H1 (cell line): ENCODE measurements at regions not wholly inside any gene's neighbourhood (a gene's known extent, or its start where the extent isn't known, plus 50 kb on each side); places are given as distances from the start of the nearest gene placed in this dataset.

Source experiments
- CTCF ChIA-PET: fragments of 300-600 bp; sonication (Branson Sonifier 250); formaldehyde crosslinking; loops from one replicate; lab custom pipeline; 2021; ENCODE audit not compliant: partially characterized antibody; lab: Charles Lee
- POLR2A ChIA-PET: fragments of 300-600 bp; sonication (Branson Sonifier 250); formaldehyde crosslinking; loops from one replicate; lab custom pipeline; 2021; ENCODE audit warnings: inconsistent platforms; ENCODE audit not compliant: partially characterized antibody; lab: Charles Lee
- DNase-seq, 2 experiments: peaks; one replicate each; pipeline versions ENCODE4 v3.0.0 to v3.0.0-alpha.2; 2010 to 2022; ENCODE audit warnings: low spot score in 2 of 2, low read depth in 1 of 2, mixed read lengths in 1 of 2
- FAIRE-seq: peaks from 2 replicates; lab custom pipeline; 2011; peaks lifted over from hg19 to GRCh38; lab: Jason Lieb, UNC
- H2AFZ ChIP-seq: 2 replicates; pipeline ENCODE4 v1.8.1; 2012; ENCODE audit warnings: low read length, inconsistent platforms
- H2AK5ac ChIP-seq: 2 replicates; pipeline ENCODE4 v1.6.1; 2013; ENCODE audit warnings: low read depth, low read length
- H2BK120ac ChIP-seq: replicated peaks from 2 replicates; pipeline ENCODE3; 2013; ENCODE audit warnings: low read depth, low read length, inconsistent platforms
- H2BK12ac ChIP-seq: 2 replicates; pipeline ENCODE4 v1.6.1; 2013; ENCODE audit warnings: low read depth, low read length
- H2BK15ac ChIP-seq: 2 replicates; pipeline ENCODE4 v1.6.1; 2013; ENCODE audit warnings: low read length
- H2BK20ac ChIP-seq: 2 replicates; pipeline ENCODE4 v1.6.1; 2013; ENCODE audit warnings: low read length
- H2BK5ac ChIP-seq: 2 replicates; pipeline ENCODE4 v1.6.1; 2013; ENCODE audit warnings: low read depth, low read length
- H3K14ac ChIP-seq: 2 replicates; pipeline ENCODE4 v1.6.1; 2013; ENCODE audit warnings: inconsistent platforms; ENCODE audit not compliant: insufficient read length
- H3K18ac ChIP-seq: 2 replicates; pipeline ENCODE4 v1.6.1; 2013; ENCODE audit warnings: low read length; ENCODE audit errors: extremely low read depth
- H3K23ac ChIP-seq: 2 replicates; pipeline ENCODE4 v1.6.1; 2013; ENCODE audit warnings: inconsistent platforms; ENCODE audit not compliant: insufficient read length
- H3K23me2 ChIP-seq: 2 replicates; pipeline ENCODE4 v1.6.1; 2013; ENCODE audit warnings: low read depth, low read length
- H3K27ac ChIP-seq: 2 replicates; pipeline ENCODE4 v1.6.1; 2011; ENCODE audit warnings: low read depth, low read length, inconsistent platforms
- H3K27me3 ChIP-seq, 4 experiments: replicated peaks in 1 of 4; 1 replicate in 1 of 4; 2 replicates in 3 of 4; pipeline versions ENCODE4 v1.6.1 to v1.8.1; 2011 to 2013; ENCODE audit warnings: low read length in 3 of 4, mild to moderate bottlenecking in 3 of 4, inconsistent platforms in 2 of 4, mixed read lengths in 2 of 4, moderate library complexity in 1 of 4; ENCODE audit not compliant: control insufficient read depth in 3 of 4, insufficient read depth in 3 of 4; ENCODE audit errors: extremely low read depth in 1 of 4
- H3K36me3 ChIP-seq, 4 experiments: 2 replicates each; pipeline versions ENCODE4 v1.6.1 to v1.8.1; 2011 to 2013; ENCODE audit warnings: mild to moderate bottlenecking in 4 of 4, low read length in 3 of 4, moderate library complexity in 2 of 4, control low read depth in 1 of 4, inconsistent platforms in 1 of 4; ENCODE audit not compliant: insufficient read depth in 4 of 4, control insufficient read depth in 2 of 4
- H3K4ac ChIP-seq: replicated peaks from 2 replicates; pipeline ENCODE3; 2013; ENCODE audit warnings: low read length, low read depth, mixed read lengths, inconsistent platforms; ENCODE audit not compliant: insufficient read length
- H3K4me1 ChIP-seq, 4 experiments: replicated peaks in 1 of 4; 1 replicate in 1 of 4; 2 replicates in 3 of 4; pipeline versions ENCODE4 v1.6.1 to v1.8.1; 2011 to 2013; ENCODE audit warnings: low read length in 3 of 4, inconsistent platforms in 2 of 4, mixed read lengths in 1 of 4; ENCODE audit not compliant: insufficient read depth in 4 of 4, control insufficient read depth in 3 of 4
- H3K4me2 ChIP-seq, 2 experiments: 2 replicates each; pipeline versions ENCODE4 v1.6.1 to v1.8.1; 2011 to 2013; ENCODE audit warnings: low read depth in 2 of 2, low read length in 2 of 2, control low read depth in 1 of 2, inconsistent platforms in 1 of 2, mild to moderate bottlenecking in 1 of 2; ENCODE audit not compliant: insufficient read depth in 1 of 2
- H3K4me3 ChIP-seq, 4 experiments: fragments of 200-600, 300-600 bp in 1 of 4; sonication (generic), shearing (Covaris generic), sonication (Bioruptor Twin) in 1 of 4; 2 replicates each; pipeline versions ENCODE4 v1.5.1 to v1.8.1; 2011 to 2016; ENCODE audit warnings: low read length in 4 of 4, low read depth in 3 of 4, control low read depth in 2 of 4, inconsistent platforms in 2 of 4, mild to moderate bottlenecking in 2 of 4, mixed read lengths in 1 of 4, moderate library complexity in 1 of 4; ENCODE audit not compliant: insufficient read depth in 2 of 4; ENCODE audit errors: extremely low read depth in 1 of 4
- H3K56ac ChIP-seq: replicated peaks from 2 replicates; pipeline ENCODE3; 2013; ENCODE audit warnings: low read depth, mild to moderate bottlenecking, mixed read lengths, low read length, inconsistent platforms; ENCODE audit not compliant: insufficient read length
- H3K79me1 ChIP-seq: 2 replicates; pipeline ENCODE4 v1.6.1; 2013; ENCODE audit warnings: low read depth, low read length, control low read depth
- H3K79me2 ChIP-seq, 2 experiments: 2 replicates each; pipeline versions ENCODE4 v1.6.1 to v1.8.1; 2012 to 2013; ENCODE audit warnings: low read length in 2 of 2, mild to moderate bottlenecking in 2 of 2, inconsistent platforms in 1 of 2; ENCODE audit not compliant: insufficient read depth in 2 of 2, control insufficient read depth in 1 of 2
- H3K9ac ChIP-seq, 4 experiments: replicated peaks in 1 of 4; 1 replicate in 1 of 4; 2 replicates in 3 of 4; pipeline versions ENCODE4 v1.6.1 to v1.8.1; 2011 to 2013; ENCODE audit warnings: low read depth in 3 of 4, low read length in 3 of 4, control low read depth in 2 of 4, mild to moderate bottlenecking in 2 of 4, moderate library complexity in 2 of 4, inconsistent platforms in 1 of 4; ENCODE audit errors: extremely low read depth in 1 of 4
- H3K9me3 ChIP-seq, 2 experiments: 2 replicates each; pipeline versions ENCODE4 v1.6.1 to v1.8.1; 2012 to 2013; ENCODE audit warnings: mild to moderate bottlenecking in 2 of 2, moderate library complexity in 2 of 2, control low read depth in 1 of 2, inconsistent platforms in 1 of 2, low read depth in 1 of 2, low read length in 1 of 2, mixed read lengths in 1 of 2; ENCODE audit not compliant: insufficient read depth in 2 of 2
- H4K20me1 ChIP-seq, 2 experiments: replicated peaks in 1 of 2; 2 replicates each; pipeline versions ENCODE3 to v1.8.1; 2011 to 2013; ENCODE audit warnings: inconsistent platforms in 2 of 2, low read length in 2 of 2, mild to moderate bottlenecking in 1 of 2; ENCODE audit not compliant: insufficient read depth in 2 of 2, control insufficient read depth in 1 of 2
- H4K5ac ChIP-seq: 2 replicates; pipeline ENCODE4 v1.6.1; 2013; ENCODE audit warnings: low read length, low read depth, mixed read lengths, inconsistent platforms; ENCODE audit not compliant: insufficient read length
- H4K8ac ChIP-seq: 2 replicates; pipeline ENCODE4 v1.8.0; 2013; ENCODE audit warnings: mild to moderate bottlenecking, moderate library complexity, low read length, inconsistent platforms; ENCODE audit not compliant: insufficient read depth; ENCODE audit errors: extremely low read depth
- H4K91ac ChIP-seq: replicated peaks from 2 replicates; pipeline ENCODE3; 2013; ENCODE audit warnings: low read length, mixed read lengths, inconsistent platforms; ENCODE audit not compliant: insufficient read length
- ASH2L ChIP-seq: fragments of 200-600, 300-600 bp; sonication (generic); IDR thresholded peaks from one replicate; pipeline ENCODE4 v1.7.1; 2017; ENCODE audit warnings: low read length
- BRCA1 ChIP-seq: IDR thresholded peaks from 2 replicates; pipeline ENCODE4 v1.6.1; 2012; ENCODE audit warnings: low read depth, low read length, improper control_type of control experiment
- CHD2 ChIP-seq: IDR thresholded peaks from 2 replicates; pipeline ENCODE4 v1.6.1; 2012; ENCODE audit warnings: low read length, improper control_type of control experiment
- FOSL1 ChIP-seq: IDR thresholded peaks from 2 replicates; pipeline ENCODE4 v1.6.1; 2011; ENCODE audit warnings: mild to moderate bottlenecking, low read depth, low read length, moderate library complexity; ENCODE audit not compliant: insufficient read depth
- HDAC6 ChIP-seq: IDR thresholded peaks from one replicate; pipeline ENCODE4 v1.7.1; 2012; ENCODE audit warnings: low read depth, mild to moderate bottlenecking, inconsistent platforms, low read length, moderate library complexity
- JUN ChIP-seq: IDR thresholded peaks from 2 replicates; pipeline ENCODE4 v1.6.1; 2011; ENCODE audit warnings: low read depth, mild to moderate bottlenecking, improper control_type of control experiment, low read length
- PHF8 ChIP-seq: fragments of 200-600 bp; sonication (generic); conservative IDR thresholded peaks from 2 replicates; pipeline ENCODE4 v1.7.1; 2012; ENCODE audit warnings: low read depth, mild to moderate bottlenecking, inconsistent platforms, low read length, moderate library complexity
- POLR2AphosphoS5 ChIP-seq: IDR thresholded peaks from 2 replicates; pipeline ENCODE4 v1.6.1; 2011; ENCODE audit warnings: low read depth, low read length
- RXRA ChIP-seq: IDR thresholded peaks from 2 replicates; pipeline ENCODE4 v1.6.1; 2011; ENCODE audit warnings: low read depth, mild to moderate bottlenecking, low read length, moderate library complexity; ENCODE audit not compliant: insufficient read depth
- SIX5 ChIP-seq: IDR thresholded peaks from 2 replicates; pipeline ENCODE4 v1.6.1; 2011; ENCODE audit warnings: mild to moderate bottlenecking, low read depth, low read length
- WGBS, 2 experiments: shearing (Covaris generic) in 1 of 2; methylation state at CpG; one replicate each; pipeline versions ENCODE4 v1.1.6 to v1.1.7; 2013 to 2015; ENCODE audit warnings: low lambda C conversion rate in 2 of 2, mixed read lengths in 2 of 2, inconsistent platforms in 1 of 2, low coverage in 1 of 2, missing lambda C conversion rate in 1 of 2; ENCODE audit not compliant: insufficient replicate concordance in 2 of 2, insufficient coverage in 1 of 2, insufficient read length in 1 of 2; ENCODE audit errors: extremely low coverage in 1 of 2, missing lambda C conversion rate in 1 of 2; 5-methylcytosine and 5-hydroxymethylcytosine counted together
- TF ChIP-seq, protein P1 (sequence below): IDR thresholded peaks from 2 replicates; pipeline ENCODE4 v1.6.1; 2012; ENCODE audit warnings: low read length, inconsistent platforms

DNA sequence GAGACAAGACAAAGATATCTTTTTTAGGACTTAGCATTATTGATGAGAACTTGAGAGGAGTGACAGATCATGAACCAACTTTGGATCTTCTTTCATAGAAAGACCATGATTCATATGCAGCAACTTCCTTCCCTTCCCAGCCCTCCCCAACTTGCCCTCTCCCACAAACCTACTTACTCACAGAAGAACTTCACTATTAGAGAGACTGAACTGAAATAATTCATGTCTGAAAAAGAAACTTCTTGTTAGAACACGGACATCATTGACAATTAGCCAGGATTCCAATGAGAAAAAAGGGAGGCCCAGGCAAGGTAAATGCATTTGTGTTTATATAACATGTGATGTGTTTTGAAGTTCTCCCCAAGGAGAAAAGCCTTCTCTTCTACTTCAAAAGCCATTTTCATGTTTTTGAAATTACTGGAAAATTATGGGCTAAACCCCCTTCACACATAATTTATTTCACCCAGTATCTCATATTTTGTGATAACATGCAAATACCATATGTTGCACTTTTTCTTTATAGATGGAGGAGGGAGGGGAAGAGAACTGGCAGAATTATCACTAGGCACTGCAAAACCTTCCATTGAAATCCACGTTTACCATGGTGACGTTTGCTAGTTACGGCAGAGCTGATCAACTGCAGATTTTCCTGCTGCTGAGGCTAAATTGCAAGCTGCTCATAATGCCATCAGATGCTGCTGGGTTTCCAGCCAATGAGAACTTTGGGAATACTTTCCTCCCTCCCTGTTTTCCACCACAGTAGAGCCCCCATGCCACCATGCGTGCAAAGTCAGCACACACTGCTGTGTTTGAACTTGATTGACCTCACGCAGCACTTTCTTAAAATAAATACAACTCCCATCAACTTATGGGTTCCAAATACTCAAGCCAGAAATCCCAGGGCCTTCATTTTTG lies 294.7 kb downstream of the MEIS1 start:
- no peaks in the 10 kb centered on the region for H3K79me2 ChIP-seq
- H3K9ac ChIP-seq = no peak overlapping the region
- H4K20me1 ChIP-seq = no peaks in the 10 kb centered on the region
- DNase-seq (no peak), FAIRE-seq (no peak)
- H2BK20ac ChIP-seq = no peak overlapping the region
- H3K4me3 ChIP-seq = no peak overlapping the region
- H4K5ac ChIP-seq = no peak overlapping the region
- no peak overlapping the region for H3K27ac ChIP-seq
- no peak overlapping the region for H2BK5ac ChIP-seq
- no peak overlapping the region for H3K4ac ChIP-seq
- CTCF ChIA-PET = no interaction called here
- no peak overlapping the region for H3K4me2 ChIP-seq
- H2BK120ac ChIP-seq = no peak overlapping the region
- no peak overlapping the region for H3K23ac ChIP-seq
- no peaks in the 10 kb centered on the region for H3K79me1 ChIP-seq
- H3K18ac ChIP-seq = no peak overlapping the region; the same call in 1 of the 2 replicates
- H4K8ac ChIP-seq = no peak overlapping the region
- no peak overlapping the region for H3K14ac ChIP-seq
- H2AK5ac ChIP-seq = no peak overlapping the region
- no peak overlapping the region for H2BK15ac ChIP-seq
- no peaks in the 10 kb centered on the region; the same call in 1 of the 2 replicates for H3K23me2 ChIP-seq
- no peaks in the 10 kb centered on the region for H3K36me3 ChIP-seq
- WGBS, 2 experiments = 94% methylated on average over 6 of the region's 6 CpGs; no CpG with 5 or more reads in 1 of the 2 experiments
- no peaks in the 10 kb centered on the region for H3K27me3 ChIP-seq
- POLR2A ChIA-PET = no interaction called here
- H3K4me1 ChIP-seq = 0 out of 7 replicates have a peak, but pooled peaks cover 0 to 3% (median 0%) of the 10 kb centered on the region in 4 experiments
- H3K9me3 ChIP-seq = no peaks in the 10 kb centered on the region
- H4K91ac ChIP-seq = no peak overlapping the region
- no peak overlapping the region for H2BK12ac ChIP-seq
- H2AFZ ChIP-seq = no peak overlapping the region
- H3K56ac ChIP-seq = no peak overlapping the region
- TF ChIP-seq CHD2 (no peak), SIX5 (no peak), HDAC6 (no peak), BRCA1 (no peak), PHF8 (no peak), FOSL1 (no peak), ASH2L (no peak), RXRA (no peak), POLR2AphosphoS5 (no peak), JUN (no peak)
- TF ChIP-seq, protein P1, sequence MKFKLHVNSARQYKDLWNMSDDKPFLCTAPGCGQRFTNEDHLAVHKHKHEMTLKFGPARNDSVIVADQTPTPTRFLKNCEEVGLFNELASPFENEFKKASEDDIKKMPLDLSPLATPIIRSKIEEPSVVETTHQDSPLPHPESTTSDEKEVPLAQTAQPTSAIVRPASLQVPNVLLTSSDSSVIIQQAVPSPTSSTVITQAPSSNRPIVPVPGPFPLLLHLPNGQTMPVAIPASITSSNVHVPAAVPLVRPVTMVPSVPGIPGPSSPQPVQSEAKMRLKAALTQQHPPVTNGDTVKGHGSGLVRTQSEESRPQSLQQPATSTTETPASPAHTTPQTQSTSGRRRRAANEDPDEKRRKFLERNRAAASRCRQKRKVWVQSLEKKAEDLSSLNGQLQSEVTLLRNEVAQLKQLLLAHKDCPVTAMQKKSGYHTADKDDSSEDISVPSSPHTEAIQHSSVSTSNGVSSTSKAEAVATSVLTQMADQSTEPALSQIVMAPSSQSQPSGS = no peak
